GM23338 (cell line): ENCODE measurements at regions not wholly inside any gene's neighbourhood (a gene's known extent, or its start where the extent isn't known, plus 50 kb on each side); places are given as distances from the start of the nearest gene placed in this dataset.

Experiments used
- ATAC-seq: fragments of 200-7000 bp; cut with Tn5 transposase; 3 replicates; pipeline ENCODE4 v1.9.1; 2020
- DNase-seq: peaks from one replicate; pipeline ENCODE4 v3.0.0-alpha.2; 2015; ENCODE audit warnings: low spot score
- H2AFZ ChIP-seq: fragments of 200-600 bp; sonication (generic); 2 replicates; pipeline ENCODE4 v1.8.0; 2016; ENCODE audit warnings: antibody characterized with exemption, mild to moderate bottlenecking, moderate library complexity
- H3F3A ChIP-seq: fragments of 200-600 bp; sonication (generic); replicated peaks from 2 replicates; pipeline ENCODE4 v1.8.0; 2017; ENCODE audit warnings: antibody characterized with exemption, mixed run types, low read depth
- H3K27ac ChIP-seq: fragments of 200-600 bp; sonication (generic); 2 replicates; pipeline ENCODE4 v1.6.1; 2016; ENCODE audit warnings: low read depth
- H3K27me3 ChIP-seq: fragments of 200-600 bp; sonication (generic); 2 replicates; pipeline ENCODE4 v1.8.0; 2016; ENCODE audit warnings: mild to moderate bottlenecking, mixed run types, moderate library complexity; ENCODE audit not compliant: insufficient read depth
- H3K36me3 ChIP-seq: fragments of 200-600 bp; sonication (generic); 2 replicates; pipeline ENCODE4 v1.8.0; 2016; ENCODE audit warnings: mild to moderate bottlenecking; ENCODE audit not compliant: insufficient read depth
- H3K4me1 ChIP-seq: fragments of 200-600 bp; sonication (generic); 2 replicates; pipeline ENCODE4 v1.8.0; 2016; ENCODE audit warnings: mild to moderate bottlenecking, moderate library complexity; ENCODE audit not compliant: insufficient read depth
- H3K4me2 ChIP-seq: fragments of 200-600 bp; sonication (generic); 2 replicates; pipeline ENCODE4 v1.7.1; 2017; ENCODE audit warnings: mixed run types
- H3K4me3 ChIP-seq: fragments of 200-600 bp; sonication (generic); 2 replicates; pipeline ENCODE4 v1.6.1; 2016; ENCODE audit warnings: mixed run types
- H3K79me2 ChIP-seq: fragments of 200-600 bp; sonication (generic); replicated peaks from 2 replicates; pipeline ENCODE4 v1.8.0; 2017; ENCODE audit warnings: mild to moderate bottlenecking; ENCODE audit not compliant: insufficient read depth
- H3K9me2 ChIP-seq: fragments of 200-600 bp; sonication (generic); 2 replicates; pipeline ENCODE4 v1.8.0; 2017; ENCODE audit not compliant: insufficient read depth
- H4K20me1 ChIP-seq: fragments of 200-600 bp; sonication (generic); replicated peaks from 2 replicates; pipeline ENCODE4 v1.8.0; 2017; ENCODE audit warnings: mild to moderate bottlenecking; ENCODE audit not compliant: insufficient read depth
- H3K27ac Mint-ChIP-seq: 2 replicates; pipeline ENCODE4 v1.8.0; 2020; ENCODE audit warnings: inconsistent platforms, mild to moderate bottlenecking, moderate library complexity, mixed read lengths
- H3K27me3 Mint-ChIP-seq: 3 replicates; pipeline ENCODE4 v1.8.0; 2022; ENCODE audit warnings: low read depth, mild to moderate bottlenecking, moderate library complexity, mixed read lengths, inconsistent platforms; ENCODE audit not compliant: insufficient read depth, poor library complexity
- H3K36me3 Mint-ChIP-seq: 3 replicates; pipeline ENCODE4 v1.8.0; 2021; ENCODE audit warnings: low read depth, mild to moderate bottlenecking, inconsistent platforms, moderate library complexity, mixed read lengths
- H3K4me1 Mint-ChIP-seq: 3 replicates; pipeline ENCODE4 v1.8.0; 2020; ENCODE audit warnings: mild to moderate bottlenecking, inconsistent platforms, mixed read lengths
- H3K4me3 Mint-ChIP-seq: 3 replicates; pipeline ENCODE4 v1.8.0; 2021; ENCODE audit warnings: moderate library complexity, mild to moderate bottlenecking, inconsistent platforms, mixed read lengths
- H3K9me3 Mint-ChIP-seq: 3 replicates; pipeline ENCODE4 v1.8.0; 2020; ENCODE audit warnings: moderate library complexity, mild to moderate bottlenecking, inconsistent platforms, mixed read lengths
- CREB1 ChIP-seq: fragments of 250-450 bp; sonication (Bioruptor Pico); IDR thresholded peaks from 2 replicates; pipeline ENCODE4 v1.5.0; 2020; ENCODE audit warnings: low read depth, mild to moderate bottlenecking, moderate library complexity
- EZH2 ChIP-seq: fragments of 200-600 bp; sonication (generic); IDR thresholded peaks from one replicate; pipeline ENCODE4 v1.8.0; 2017; ENCODE audit warnings: antibody characterized with exemption, mild to moderate bottlenecking, low read depth; ENCODE audit not compliant: unreplicated experiment
- EZH2phosphoT487 ChIP-seq: fragments of 200-600 bp; sonication (generic); IDR thresholded peaks from one replicate; pipeline ENCODE4 v1.8.1; 2018; ENCODE audit warnings: antibody characterized with exemption; ENCODE audit not compliant: unreplicated experiment
- JUNB ChIP-seq: IDR thresholded peaks from one replicate; pipeline ENCODE4 v1.6.1; 2016; ENCODE audit warnings: antibody characterized with exemption; ENCODE audit not compliant: unreplicated experiment
- NANOG ChIP-seq: IDR thresholded peaks from 2 replicates; pipeline ENCODE4 v1.6.1; 2016; ENCODE audit warnings: antibody characterized with exemption, borderline replicate concordance
- POLR2AphosphoS5 ChIP-seq: IDR thresholded peaks from 2 replicates; pipeline ENCODE4 v1.6.1; 2016; ENCODE audit warnings: antibody characterized with exemption, low read depth
- REST ChIP-seq: IDR thresholded peaks from one replicate; pipeline ENCODE4 v1.6.1; 2018; ENCODE audit warnings: antibody characterized with exemption; ENCODE audit not compliant: unreplicated experiment
- STAT1 ChIP-seq: IDR thresholded peaks from one replicate; pipeline ENCODE4 v1.6.1; 2016; ENCODE audit warnings: antibody characterized with exemption; ENCODE audit not compliant: unreplicated experiment
- ZNF114 ChIP-seq: fragments of 250-450 bp; sonication (Bioruptor Pico); IDR thresholded peaks from 2 replicates; pipeline ENCODE4 v1.5.0; 2020; ENCODE audit warnings: mild to moderate bottlenecking, moderate library complexity
- ZNF331 ChIP-seq: fragments of 250-450 bp; sonication (Bioruptor Pico); IDR thresholded peaks from 2 replicates; pipeline ENCODE4 v1.5.0; 2020; ENCODE audit warnings: low read depth, mild to moderate bottlenecking, moderate library complexity
- ZNF462 ChIP-seq: fragments of 250-450 bp; sonication (Bioruptor Pico); IDR thresholded peaks from 2 replicates; pipeline ENCODE4 v1.5.0; 2020; ENCODE audit warnings: mild to moderate bottlenecking, moderate library complexity

GRCh38 chr16:56121156-56121500 is 70.2 kb upstream of the GNAO1 start:
- Mint-ChIP-seq H3K27me3 (peaks cover 2% of the 10 kb centered on the region), H3K27ac (no peak overlapping the region), H3K4me1 (peaks cover 22% of the 10 kb centered on the region), H3K36me3 (no peaks in the 10 kb centered on the region), H3K4me3 (no peak overlapping the region), H3K9me3 (no peaks in the 10 kb centered on the region)
- no peaks in the 10 kb centered on the region; the same call in 1 of the 2 replicates for H3K9me2 ChIP-seq
- H2AFZ ChIP-seq, result no peak overlapping the region
- H3K4me2 ChIP-seq, result no peak overlapping the region
- H3K27me3 ChIP-seq, result no peaks in the 10 kb centered on the region
- H3K79me2 ChIP-seq, result no peaks in the 10 kb centered on the region
- H3K27ac ChIP-seq, result no peak overlapping the region
- H3K4me3 ChIP-seq, result no peak overlapping the region
- H3F3A ChIP-seq, result no peaks in the 10 kb centered on the region
- H4K20me1 ChIP-seq, result no peaks in the 10 kb centered on the region
- no peaks in the 10 kb centered on the region for H3K36me3 ChIP-seq
- H3K4me1 ChIP-seq, result peaks cover 11% of the 10 kb centered on the region
- ATAC-seq (no peak), DNase-seq (no peak)
- TF ChIP-seq POLR2AphosphoS5 (no peak), EZH2phosphoT487 (no peak), CREB1 (CRISPR knock-in tag) (no peak)

GRCh38 chr16:56120447-56121155 is 70.7 kb upstream of the GNAO1 start:
- Histone ChIP-seq H3K79me2 (no peaks in the 10 kb centered on the region), H3K4me3 (no peak overlapping the region), H3K27ac (no peak overlapping the region), H3K4me1 (peaks cover 16% of the 10 kb centered on the region), H3K36me3 (no peaks in the 10 kb centered on the region), H3K4me2 (no peak overlapping the region), H2AFZ (no peak overlapping the region), H3F3A (no peaks in the 10 kb centered on the region), H4K20me1 (no peaks in the 10 kb centered on the region), H3K9me2 (no peaks in the 10 kb centered on the region; the same call in 1 of the 2 replicates), H3K27me3 (no peaks in the 10 kb centered on the region)
- Mint-ChIP-seq H3K4me1 (peaks cover 27% of the 10 kb centered on the region), H3K9me3 (no peaks in the 10 kb centered on the region), H3K36me3 (no peaks in the 10 kb centered on the region), H3K4me3 (no peak overlapping the region), H3K27ac (no peak overlapping the region), H3K27me3 (peaks cover 2% of the 10 kb centered on the region)
- ATAC-seq (no peak), DNase-seq (no peak)
- TF ChIP-seq NANOG, result no peak
- TF ChIP-seq STAT1, result no peak
- TF ChIP-seq CREB1 (CRISPR knock-in tag), result no peak
- no peak for TF ChIP-seq JUNB
- TF ChIP-seq ZNF331 (CRISPR knock-in tag), result no peak
- no peak for TF ChIP-seq ZNF462 (CRISPR knock-in tag)
- no peak for TF ChIP-seq EZH2phosphoT487
- TF ChIP-seq ZNF114 (CRISPR knock-in tag), result no peak
- TF ChIP-seq REST, result no peak
- TF ChIP-seq EZH2, result no peak
- no peak for TF ChIP-seq POLR2AphosphoS5
